Bronchial epithelial cell (primary cell): ENCODE measurements at regions not wholly inside any gene's neighbourhood (a gene's known extent, or its start where the extent isn't known, plus 50 kb on each side); places are given as distances from the start of the nearest gene placed in this dataset.

Experiments used
- DNase-seq: peaks from one replicate; pipeline ENCODE4 v3.0.0-alpha.2; 2010; ENCODE audit warnings: low read depth
- FAIRE-seq: peaks from 2 replicates; lab custom pipeline; 2011; peaks lifted over from hg19 to GRCh38; lab: Jason Lieb, UNC
- H3K27me3 ChIP-seq: 2 replicates; pipeline ENCODE4 v1.5.1; 2011; ENCODE audit warnings: low read length; ENCODE audit not compliant: control insufficient read depth, insufficient read depth
- H3K36me3 ChIP-seq: 2 replicates; pipeline ENCODE4 v1.5.1; 2011; ENCODE audit warnings: low read length; ENCODE audit not compliant: control insufficient read depth, insufficient read depth
- H3K4me3 ChIP-seq: 2 replicates; pipeline ENCODE4 v1.5.1; 2011; ENCODE audit warnings: mild to moderate bottlenecking, low read depth, low read length, control low read depth
- CTCF ChIP-seq: IDR thresholded peaks from 2 replicates; pipeline ENCODE4 v1.5.1; 2011; ENCODE audit warnings: mild to moderate bottlenecking, moderate library complexity, low read length, control low read depth, inconsistent platforms; ENCODE audit not compliant: insufficient read depth, severe bottlenecking

- Histone ChIP-seq H3K36me3 (no peaks in the 10 kb centered on the region), H3K4me3 (no peak overlapping the region), H3K27me3 (no peaks in the 10 kb centered on the region)
- no peak for FAIRE-seq
- DNase-seq: no peak
- TF ChIP-seq CTCF: no peak
Observed at GRCh38 chr12:98172304-98172703, 343.1 kb upstream of the TMPO start.

DNA sequence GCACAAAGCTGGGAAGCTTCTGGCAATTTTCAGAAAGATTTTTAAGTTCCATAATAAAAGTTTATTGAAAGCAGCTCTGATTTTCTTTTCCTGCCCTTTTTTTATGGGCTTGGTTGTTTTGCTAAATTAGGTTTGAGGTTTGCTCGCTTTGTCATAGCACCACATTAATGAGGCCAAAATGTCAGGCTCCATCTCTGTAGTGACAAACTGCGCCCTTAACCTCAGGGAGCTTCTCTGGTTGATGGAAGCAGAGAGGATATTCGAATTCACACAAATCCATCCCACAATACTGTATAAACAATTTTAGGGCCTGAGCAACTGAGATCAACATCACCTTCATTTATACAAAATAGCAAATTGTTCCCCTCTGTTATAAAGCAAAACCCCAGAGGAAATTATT is 342.6 kb upstream of the TMPO start:
- TF ChIP-seq CTCF: no peak
- H3K4me3 ChIP-seq: no peak overlapping the region
- FAIRE-seq (no peak), DNase-seq (no peak)
- no peaks in the 10 kb centered on the region for H3K27me3 ChIP-seq
- H3K36me3 ChIP-seq: no peaks in the 10 kb centered on the region

- H3K27me3 ChIP-seq: no peaks in the 10 kb centered on the region
- no peak overlapping the region for H3K4me3 ChIP-seq
- FAIRE-seq (no peak), DNase-seq (no peak)
- no peak for TF ChIP-seq CTCF
- H3K36me3 ChIP-seq: no peaks in the 10 kb centered on the region
Observed at GRCh38 chr12:98173773-98174427, 341.5 kb upstream of the TMPO start.

GRCh38 chr12:98174428-98174809 is 341.0 kb upstream of the TMPO start:
- no peaks in the 10 kb centered on the region for H3K36me3 ChIP-seq
- DNase-seq (no peak), FAIRE-seq (no peak)
- no peak for TF ChIP-seq CTCF
- H3K27me3 ChIP-seq: no peaks in the 10 kb centered on the region
- H3K4me3 ChIP-seq: no peak overlapping the region

DNA sequence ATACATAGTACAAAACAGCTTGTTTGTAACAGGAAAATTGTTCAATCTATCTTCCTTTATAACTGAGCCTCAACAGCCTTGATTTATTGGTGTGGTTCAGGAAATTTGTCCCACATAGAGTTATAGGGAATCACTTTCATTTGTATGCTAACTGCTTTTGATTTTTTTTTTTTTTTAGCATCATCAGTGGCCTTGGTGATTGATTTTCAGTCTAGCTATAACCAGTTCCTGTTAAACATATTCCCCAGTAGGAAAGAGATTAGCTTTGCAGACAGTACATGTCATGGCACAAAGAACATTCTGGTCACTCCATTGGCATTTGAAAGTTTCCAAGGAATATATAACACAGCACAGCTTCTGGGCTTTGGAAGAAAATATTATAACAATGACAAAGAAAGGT is 337.3 kb upstream of the TMPO start:
- FAIRE-seq (no peak), DNase-seq (no peak)
- no peak for TF ChIP-seq CTCF
- Histone ChIP-seq H3K4me3 (no peak overlapping the region), H3K27me3 (no peaks in the 10 kb centered on the region), H3K36me3 (no peaks in the 10 kb centered on the region)

DNA sequence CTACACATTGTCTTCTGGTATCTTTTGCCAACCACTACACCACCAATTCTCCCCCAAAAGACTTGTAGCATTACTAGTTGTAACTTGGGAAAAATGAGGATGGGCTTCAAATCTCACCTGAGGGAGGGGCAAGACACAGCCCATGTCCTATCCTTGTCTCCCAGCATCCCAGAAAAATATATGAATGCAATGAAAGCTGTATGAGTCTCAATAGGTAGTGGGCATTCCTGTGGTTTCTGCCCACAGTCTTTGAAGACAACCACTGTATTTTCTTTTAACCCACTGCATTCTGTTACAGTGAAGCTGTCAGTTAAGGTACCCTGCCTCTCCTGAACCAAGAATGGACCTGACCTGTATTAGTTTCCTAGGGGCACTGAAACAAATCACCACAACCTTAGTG is 336.2 kb upstream of the TMPO start:
- no peak for DNase-seq
- H3K36me3 ChIP-seq: no peaks in the 10 kb centered on the region
- no peak for TF ChIP-seq CTCF
- H3K27me3 ChIP-seq: no peaks in the 10 kb centered on the region
- no peak for FAIRE-seq
- no peak overlapping the region for H3K4me3 ChIP-seq
